Cardiac fibroblast (primary cell): ENCODE measurements at regions not wholly inside any gene's neighbourhood (a gene's known extent, or its start where the extent isn't known, plus 50 kb on each side); places are given as distances from the start of the nearest gene placed in this dataset.

Experiments used
- DNase-seq, 2 donors: peaks; one replicate each; pipeline versions ENCODE4 v3.0.0 to v3.0.0-alpha.2; 2010; ENCODE audit warnings: low read depth in 2 of 2
- H3K4me3 ChIP-seq, 2 donors: replicated peaks in 1 of 2; 1 replicate in 1 of 2; 2 replicates in 1 of 2; pipeline ENCODE4 v1.5.1; 2011; ENCODE audit warnings: low read depth in 2 of 2, low read length in 2 of 2, mild to moderate bottlenecking in 2 of 2, moderate library complexity in 1 of 2
- CTCF ChIP-seq: IDR thresholded peaks from one replicate; pipeline ENCODE4 v1.5.1; 2011; ENCODE audit warnings: low read depth, mild to moderate bottlenecking, low read length, inconsistent platforms

- no peak for DNase-seq
- no peak for TF ChIP-seq CTCF
- no peak overlapping the region for H3K4me3 ChIP-seq
Measured at GRCh38 chr3:17980863-17981262, 238.4 kb upstream of the TBC1D5 start.

GRCh38 chr3:17979911-17980310 lies 237.5 kb upstream of the TBC1D5 start:
- no peak overlapping the region for H3K4me3 ChIP-seq
- no peak for DNase-seq
- TF ChIP-seq CTCF, result no peak

- no peak for TF ChIP-seq CTCF
- peak in 1 of 2 donors; percentile 3 for DNase-seq
- no peak overlapping the region for H3K4me3 ChIP-seq
Measured at GRCh38 chr3:17979252-17979651, 236.8 kb upstream of the TBC1D5 start.

- peak; percentile 9 to 27 for DNase-seq
- peak; percentile 37 for TF ChIP-seq CTCF
- H3K4me3 ChIP-seq, result no peak overlapping the region
Measured at GRCh38 chr3:17974206-17974841, 231.9 kb upstream of the TBC1D5 start.

- no peak for DNase-seq
- no peak overlapping the region for H3K4me3 ChIP-seq
- TF ChIP-seq CTCF, result no peak
Measured at GRCh38 chr3:17972959-17973906, 230.8 kb upstream of the TBC1D5 start.

- no peak for TF ChIP-seq CTCF
- no peak for DNase-seq
- H3K4me3 ChIP-seq, result no peak overlapping the region
Measured at GRCh38 chr3:17972476-17972875, 230.0 kb upstream of the TBC1D5 start.
